NB4 (cell line): ENCODE measurements at regions not wholly inside any gene's neighbourhood (a gene's known extent, or its start where the extent isn't known, plus 50 kb on each side); places are given as distances from the start of the nearest gene placed in this dataset.
"Not testable (repeated sequence)": the region's sequence is repeated elsewhere in the genome, so short reads cannot be mapped to it uniquely, and the experiment has no call there.

Source experiments
- DNase-seq: peaks from one replicate; pipeline ENCODE4 v3.0.0; 2010; ENCODE audit warnings: low read depth
- H3K4me3 ChIP-seq: one replicate; pipeline ENCODE4 v1.5.1; 2011; ENCODE audit warnings: mild to moderate bottlenecking, low read depth, low read length, moderate library complexity
- CTCF ChIP-seq: IDR thresholded peaks from one replicate; pipeline ENCODE4 v1.5.1; 2012; ENCODE audit warnings: low read depth, low read length

- not testable (repeated sequence) for H3K4me3 ChIP-seq, DNase-seq
Measured at GRCh38 chr11:67884073-67884757, 119.7 kb downstream of the UNC93B1 start.

GRCh38 chr11:67882304-67882703 is 121.6 kb downstream of the UNC93B1 start:
- DNase-seq, result not testable (repeated sequence)

GRCh38 chr11:67881836-67882235 is 122.1 kb downstream of the UNC93B1 start:
- not testable (repeated sequence) for DNase-seq, H3K4me3 ChIP-seq

More at GRCh38 chr11:67882304-67882703, 121.6 kb downstream of the UNC93B1 start:
- not testable (repeated sequence) for H3K4me3 ChIP-seq

GRCh38 chr11:67880594-67881196 is 123.2 kb downstream of the UNC93B1 start:
- not testable (repeated sequence) for DNase-seq, H3K4me3 ChIP-seq

- DNase-seq, result peak; percentile 54
Measured at GRCh38 chr11:67878666-67879065, 125.2 kb downstream of the UNC93B1 start.

GRCh38 chr11:67877316-67877715 is 126.6 kb downstream of the UNC93B1 start:
- DNase-seq, H3K4me3 ChIP-seq: not testable (repeated sequence)

More at GRCh38 chr11:67878666-67879065, 125.2 kb downstream of the UNC93B1 start:
- not testable (repeated sequence) for H3K4me3 ChIP-seq

- not testable (repeated sequence) for H3K4me3 ChIP-seq, DNase-seq
Measured at GRCh38 chr11:67873223-67873622, 130.7 kb downstream of the UNC93B1 start.

- H3K4me3 ChIP-seq, DNase-seq: not testable (repeated sequence)
Measured at GRCh38 chr11:67871168-67871567, 132.7 kb downstream of the UNC93B1 start.

- not testable (repeated sequence) for H3K4me3 ChIP-seq, DNase-seq
Measured at GRCh38 chr11:67862896-67863295, 141.0 kb downstream of the UNC93B1 start.

GRCh38 chr11:67859513-67860161 is 144.3 kb downstream of the UNC93B1 start:
- H3K4me3 ChIP-seq, result not testable (repeated sequence)
- peak; percentile 45 for DNase-seq
- TF ChIP-seq CTCF, result peak; percentile 18

GRCh38 chr11:67850747-67851146 is 153.2 kb downstream of the UNC93B1 start:
- DNase-seq, H3K4me3 ChIP-seq: not testable (repeated sequence)

GRCh38 chr11:67849766-67850165 is 154.1 kb downstream of the UNC93B1 start:
- DNase-seq, H3K4me3 ChIP-seq: not testable (repeated sequence)
